GM12872 (cell line): ENCODE measurements at regions not wholly inside any gene's neighbourhood (a gene's known extent, or its start where the extent isn't known, plus 50 kb on each side); places are given as distances from the start of the nearest gene placed in this dataset.

Source experiments
- CTCF ChIP-seq: IDR thresholded peaks from 3 replicates; pipeline ENCODE4 v1.5.1; 2011; ENCODE audit warnings: low read depth, mild to moderate bottlenecking, low read length, moderate library complexity; ENCODE audit not compliant: insufficient read depth

GRCh38 chr4:117957571-117957970 is 76.7 kb upstream of the NDST3 start:
- no peak for TF ChIP-seq CTCF

- TF ChIP-seq CTCF = no peak
Measured at GRCh38 chr4:117965622-117966021, 68.7 kb upstream of the NDST3 start.

GRCh38 chr4:117968606-117969005 is 65.7 kb upstream of the NDST3 start:
- TF ChIP-seq CTCF = no peak

DNA sequence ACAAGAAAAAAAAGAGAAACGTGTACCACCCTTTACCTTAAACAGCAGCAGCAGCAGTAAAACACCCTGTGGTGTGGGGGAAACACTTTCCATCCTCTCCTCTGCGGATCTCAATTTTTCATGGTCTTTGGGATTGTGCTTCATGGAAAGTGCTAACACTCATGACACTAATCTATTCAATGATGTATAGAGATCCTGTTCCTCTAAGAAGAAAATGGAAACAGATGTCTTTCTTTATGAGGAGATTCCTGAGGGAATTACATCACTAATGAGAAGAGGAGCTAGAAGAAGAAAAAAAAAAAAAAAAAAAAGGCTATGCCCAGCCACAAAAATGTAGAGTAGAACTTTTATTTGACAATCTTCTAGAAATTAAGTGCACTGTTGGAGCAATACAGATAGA is 62.9 kb upstream of the NDST3 start:
- no peak for TF ChIP-seq CTCF

- no peak for TF ChIP-seq CTCF
Measured at GRCh38 chr4:117983541-117984365, 50.5 kb upstream of the NDST3 start.

DNA sequence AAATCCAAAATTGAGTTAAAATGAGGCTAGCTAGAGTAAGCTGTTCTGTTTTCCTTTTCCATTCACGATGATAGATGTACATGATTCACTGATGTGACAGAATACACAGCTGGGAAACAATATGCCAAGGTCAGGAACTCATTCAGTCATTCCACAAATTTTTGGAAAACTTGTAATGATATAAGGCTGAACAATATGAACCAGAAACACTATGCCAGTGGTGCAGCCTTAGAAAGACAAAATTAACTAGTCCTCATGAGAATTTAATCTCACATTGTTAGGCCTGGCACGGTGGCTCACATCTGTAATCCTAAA is 50.0 kb upstream of the NDST3 start:
- no peak for TF ChIP-seq CTCF
